ENCODE measurements at regions not wholly inside any gene's neighbourhood (a gene's known extent, or its start where the extent isn't known, plus 50 kb on each side); places are given as distances from the start of the nearest gene placed in this dataset.

GRCh38 chr18:59758106-59758505 lies 60.9 kb upstream of the CCBE1 start:
- no peak for DNase-seq (ENCODE audit: low read depth)

DNA sequence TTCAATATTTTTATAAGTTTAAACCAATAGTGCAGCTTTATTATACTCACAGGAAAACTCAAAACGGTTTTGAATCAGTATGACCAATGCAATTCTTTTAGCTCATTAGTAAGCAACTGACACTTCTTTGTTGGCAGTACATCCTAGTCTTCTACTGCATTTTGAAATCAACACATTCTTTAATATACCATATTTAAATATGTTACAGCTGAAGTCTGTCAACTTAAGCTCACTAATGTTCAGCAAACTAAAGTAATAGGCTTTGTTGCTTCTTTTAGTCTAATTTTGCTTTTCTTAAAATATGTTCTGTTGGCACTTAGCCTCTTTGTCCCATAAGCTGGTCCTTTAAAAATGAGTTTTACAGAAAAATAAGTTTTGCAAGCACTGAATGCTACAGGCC lies 55.4 kb upstream of the CCBE1 start:
- DNase-seq (ENCODE audit: low read depth): no peak

- no peak for DNase-seq (ENCODE audit: low read depth)
These were observed 54.0 kb upstream of the CCBE1 start for GRCh38 chr18:59751186-59751585.

DNA sequence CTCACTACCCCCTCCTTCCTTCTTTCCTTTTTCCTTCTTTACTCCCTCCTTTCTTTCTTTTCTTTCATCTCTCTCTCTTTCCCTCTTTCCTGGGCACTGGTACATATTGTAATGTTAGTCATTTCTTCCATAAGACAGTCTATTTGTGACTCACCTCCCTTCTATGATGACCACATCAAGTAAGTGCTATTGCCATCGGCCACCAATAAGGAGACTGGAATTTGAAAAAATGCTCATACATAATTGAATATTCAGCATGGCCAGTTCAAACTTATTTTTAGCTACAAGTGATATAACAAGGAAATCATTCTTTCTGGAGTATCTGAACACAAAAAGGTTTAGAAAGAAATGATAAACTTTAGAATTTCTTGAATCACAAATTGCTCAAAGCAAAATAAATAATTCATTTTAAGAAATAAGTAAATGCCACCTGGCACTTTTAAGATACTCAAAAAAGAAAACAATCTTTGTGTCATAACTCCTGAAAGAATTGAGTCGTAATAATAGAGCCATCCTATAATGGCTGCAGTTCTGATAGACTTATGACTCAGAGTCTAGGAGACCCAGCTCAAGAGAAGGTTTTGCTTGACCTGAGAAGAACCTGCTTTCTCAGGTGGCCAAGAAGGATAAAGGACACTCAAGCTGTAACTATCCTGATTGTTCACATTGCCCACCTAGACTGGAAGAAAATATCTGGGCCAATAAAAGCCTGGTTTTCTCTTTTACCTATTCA lies 51.6 kb upstream of the CCBE1 start:
- DNase-seq (ENCODE audit: low read depth): peak; percentile 72
